Fibroblast of lung (primary cell): ENCODE measurements at regions not wholly inside any gene's neighbourhood (a gene's known extent, or its start where the extent isn't known, plus 50 kb on each side); places are given as distances from the start of the nearest gene placed in this dataset.

Experiments used
- EZH2 ChIP-seq: IDR thresholded peaks from 2 replicates; pipeline ENCODE4 v1.5.1; 2012; ENCODE audit warnings: low read length, control low read depth, mild to moderate bottlenecking; ENCODE audit errors: missing control alignments
- TF ChIP-seq, protein P1 (sequence below), 2 donors: IDR thresholded peaks in 1 of 2; conservative IDR thresholded peaks in 1 of 2; 1 replicate in 1 of 2; 2 replicates in 1 of 2; pipeline ENCODE4 v1.5.1; 2011 to 2012; ENCODE audit warnings: low read length in 2 of 2, control low read depth in 1 of 2, inconsistent platforms in 1 of 2, low read depth in 1 of 2, mild to moderate bottlenecking in 1 of 2

DNA sequence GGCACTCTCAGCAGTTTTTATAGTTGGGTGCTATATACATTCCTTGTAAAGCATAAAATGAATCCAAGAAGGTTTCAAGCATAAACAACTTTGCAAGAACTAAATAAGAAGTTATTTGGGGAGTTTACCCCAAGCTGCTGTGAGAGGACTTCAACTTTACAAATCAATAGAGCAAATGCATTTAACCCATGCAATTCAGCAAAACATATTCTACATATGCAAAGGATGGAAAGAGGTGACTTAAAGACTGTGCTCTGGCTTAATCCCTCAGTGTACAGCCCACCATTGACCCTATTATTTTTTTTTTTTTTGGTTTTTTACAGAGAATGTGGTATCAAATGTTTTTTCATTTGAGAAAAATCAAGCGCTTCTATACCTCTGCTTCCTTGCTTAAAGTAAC is 736.5 kb downstream of the CETN3 start:
- TF ChIP-seq, protein P1, sequence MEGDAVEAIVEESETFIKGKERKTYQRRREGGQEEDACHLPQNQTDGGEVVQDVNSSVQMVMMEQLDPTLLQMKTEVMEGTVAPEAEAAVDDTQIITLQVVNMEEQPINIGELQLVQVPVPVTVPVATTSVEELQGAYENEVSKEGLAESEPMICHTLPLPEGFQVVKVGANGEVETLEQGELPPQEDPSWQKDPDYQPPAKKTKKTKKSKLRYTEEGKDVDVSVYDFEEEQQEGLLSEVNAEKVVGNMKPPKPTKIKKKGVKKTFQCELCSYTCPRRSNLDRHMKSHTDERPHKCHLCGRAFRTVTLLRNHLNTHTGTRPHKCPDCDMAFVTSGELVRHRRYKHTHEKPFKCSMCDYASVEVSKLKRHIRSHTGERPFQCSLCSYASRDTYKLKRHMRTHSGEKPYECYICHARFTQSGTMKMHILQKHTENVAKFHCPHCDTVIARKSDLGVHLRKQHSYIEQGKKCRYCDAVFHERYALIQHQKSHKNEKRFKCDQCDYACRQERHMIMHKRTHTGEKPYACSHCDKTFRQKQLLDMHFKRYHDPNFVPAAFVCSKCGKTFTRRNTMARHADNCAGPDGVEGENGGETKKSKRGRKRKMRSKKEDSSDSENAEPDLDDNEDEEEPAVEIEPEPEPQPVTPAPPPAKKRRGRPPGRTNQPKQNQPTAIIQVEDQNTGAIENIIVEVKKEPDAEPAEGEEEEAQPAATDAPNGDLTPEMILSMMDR (conservative IDR thresholded peaks at IDR 0.05 in 1 of 2, IDR thresholded peaks at IDR 0.05 in 1 of 2; ENCODE audit: low read depth in 1 of 2, low read length in 2 of 2): no peak
- TF ChIP-seq EZH2: no peak
